ENCODE measurements at regions not wholly inside any gene's neighbourhood (a gene's known extent, or its start where the extent isn't known, plus 50 kb on each side); places are given as distances from the start of the nearest gene placed in this dataset.

DNA sequence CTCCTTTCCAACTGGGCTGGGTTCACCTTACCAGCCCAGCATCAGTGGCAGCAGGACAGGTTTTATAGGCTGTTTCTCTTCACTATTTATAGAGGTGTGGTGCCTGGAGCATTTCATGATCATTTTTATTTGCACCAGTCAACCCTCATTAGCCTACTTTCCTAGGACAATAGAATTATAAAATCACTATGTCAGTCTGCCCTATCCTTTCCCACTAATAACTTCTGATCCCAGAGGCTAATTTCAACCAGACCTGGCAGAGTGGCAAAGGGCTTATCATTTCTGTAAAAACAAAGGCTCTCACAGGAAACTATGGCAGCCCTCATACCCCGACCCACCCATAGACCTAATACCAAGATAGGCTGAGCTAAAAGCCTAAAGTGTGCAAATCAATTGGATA, 243.5 kb upstream of the TMEFF2 start:
- WGBS (ENCODE audit: insufficient coverage, insufficient replicate concordance, low lambda C conversion rate, missing lambda C conversion rate): 5% methylated on average over 1 of the region's 1 CpG
- no peak overlapping the region for H3K4me3 ChIP-seq
- H2AFZ ChIP-seq (ENCODE audit: control insufficient read depth, low read depth, low read length): no peak overlapping the region
- ChIA-PET CTCF (no interaction called here), RAD21 (ENCODE audit: unreplicated experiment) (no interaction called here), POLR2A (no interaction called here), SMC1A (ENCODE audit: uncharacterized antibody, unreplicated experiment) (no interaction called here)
- intact Hi-C loops (cut with micrococcal nuclease; ENCODE audit: unreplicated experiment): no loop called here
- H3K9me3 ChIP-seq (replicated peaks; ENCODE audit: control insufficient read depth, insufficient read depth, low read length): no peaks in the 10 kb centered on the region
- no peak overlapping the region for H3K9ac ChIP-seq (ENCODE audit: control insufficient read depth, insufficient read depth, low read length)
- no peak overlapping the region for H3K4me2 ChIP-seq (ENCODE audit: control insufficient read depth, insufficient read depth)
- ATAC-seq (no peak), DNase-seq (ENCODE audit: low read depth, low spot score) (no peak), FAIRE-seq (no peak)
- no peaks in the 10 kb centered on the region for H3K27me3 ChIP-seq (replicated peaks in 1 of 2; ENCODE audit: control insufficient read depth in 2 of 2, insufficient read depth in 2 of 2, low read length in 1 of 2)
- no peaks in the 10 kb centered on the region for H3K79me2 ChIP-seq (ENCODE audit: control insufficient read depth, insufficient read depth, low read length)
- in situ Hi-C loops (cut with MboI): no loop called here
- H3K4me1 ChIP-seq (ENCODE audit: control insufficient read depth, insufficient read depth, low read length): no peaks in the 10 kb centered on the region
- no TSS peak for BruUV-seq (replicated peaks)
- H3K36me3 ChIP-seq (ENCODE audit: control insufficient read depth in 2 of 2, insufficient read depth in 2 of 2, low read length in 1 of 2): no peaks in the 10 kb centered on the region
- H3K27ac ChIP-seq (ENCODE audit: control insufficient read depth, insufficient read depth): no peak overlapping the region
- H4K20me1 ChIP-seq (ENCODE audit: control insufficient read depth, insufficient read depth): no peaks in the 10 kb centered on the region
- TF ChIP-seq RELA (IDR thresholded peaks at IDR 0.05; ENCODE audit: borderline replicate concordance, partially characterized antibody) (no peak), STAT3 (IDR thresholded peaks at IDR 0.05; ENCODE audit: low read depth, low read length) (no peak), TCF7 (IDR thresholded peaks at IDR 0.05; ENCODE audit: borderline replicate concordance) (no peak), TBL1XR1 (IDR thresholded peaks at IDR 0.05; ENCODE audit: low read depth, low read length) (no peak), FOXM1 (IDR thresholded peaks at IDR 0.05; ENCODE audit: low read depth, low read length) (no peak), FOXK2 (IDR thresholded peaks at IDR 0.05) (no peak), NR2F1 (conservative IDR thresholded peaks at IDR 0.05) (no peak), RBBP5 (conservative IDR thresholded peaks at IDR 0.05) (no peak)
- TF ChIP-seq, protein P1, sequence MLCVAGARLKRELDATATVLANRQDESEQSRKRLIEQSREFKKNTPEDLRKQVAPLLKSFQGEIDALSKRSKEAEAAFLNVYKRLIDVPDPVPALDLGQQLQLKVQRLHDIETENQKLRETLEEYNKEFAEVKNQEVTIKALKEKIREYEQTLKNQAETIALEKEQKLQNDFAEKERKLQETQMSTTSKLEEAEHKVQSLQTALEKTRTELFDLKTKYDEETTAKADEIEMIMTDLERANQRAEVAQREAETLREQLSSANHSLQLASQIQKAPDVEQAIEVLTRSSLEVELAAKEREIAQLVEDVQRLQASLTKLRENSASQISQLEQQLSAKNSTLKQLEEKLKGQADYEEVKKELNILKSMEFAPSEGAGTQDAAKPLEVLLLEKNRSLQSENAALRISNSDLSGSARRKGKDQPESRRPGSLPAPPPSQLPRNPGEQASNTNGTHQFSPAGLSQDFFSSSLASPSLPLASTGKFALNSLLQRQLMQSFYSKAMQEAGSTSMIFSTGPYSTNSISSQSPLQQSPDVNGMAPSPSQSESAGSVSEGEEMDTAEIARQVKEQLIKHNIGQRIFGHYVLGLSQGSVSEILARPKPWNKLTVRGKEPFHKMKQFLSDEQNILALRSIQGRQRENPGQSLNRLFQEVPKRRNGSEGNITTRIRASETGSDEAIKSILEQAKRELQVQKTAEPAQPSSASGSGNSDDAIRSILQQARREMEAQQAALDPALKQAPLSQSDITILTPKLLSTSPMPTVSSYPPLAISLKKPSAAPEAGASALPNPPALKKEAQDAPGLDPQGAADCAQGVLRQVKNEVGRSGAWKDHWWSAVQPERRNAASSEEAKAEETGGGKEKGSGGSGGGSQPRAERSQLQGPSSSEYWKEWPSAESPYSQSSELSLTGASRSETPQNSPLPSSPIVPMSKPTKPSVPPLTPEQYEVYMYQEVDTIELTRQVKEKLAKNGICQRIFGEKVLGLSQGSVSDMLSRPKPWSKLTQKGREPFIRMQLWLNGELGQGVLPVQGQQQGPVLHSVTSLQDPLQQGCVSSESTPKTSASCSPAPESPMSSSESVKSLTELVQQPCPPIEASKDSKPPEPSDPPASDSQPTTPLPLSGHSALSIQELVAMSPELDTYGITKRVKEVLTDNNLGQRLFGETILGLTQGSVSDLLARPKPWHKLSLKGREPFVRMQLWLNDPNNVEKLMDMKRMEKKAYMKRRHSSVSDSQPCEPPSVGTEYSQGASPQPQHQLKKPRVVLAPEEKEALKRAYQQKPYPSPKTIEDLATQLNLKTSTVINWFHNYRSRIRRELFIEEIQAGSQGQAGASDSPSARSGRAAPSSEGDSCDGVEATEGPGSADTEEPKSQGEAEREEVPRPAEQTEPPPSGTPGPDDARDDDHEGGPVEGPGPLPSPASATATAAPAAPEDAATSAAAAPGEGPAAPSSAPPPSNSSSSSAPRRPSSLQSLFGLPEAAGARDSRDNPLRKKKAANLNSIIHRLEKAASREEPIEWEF (IDR thresholded peaks at IDR 0.05; ENCODE audit: insufficient replicate concordance, low read depth, low read length): no peak
- TF ChIP-seq, protein P2, sequence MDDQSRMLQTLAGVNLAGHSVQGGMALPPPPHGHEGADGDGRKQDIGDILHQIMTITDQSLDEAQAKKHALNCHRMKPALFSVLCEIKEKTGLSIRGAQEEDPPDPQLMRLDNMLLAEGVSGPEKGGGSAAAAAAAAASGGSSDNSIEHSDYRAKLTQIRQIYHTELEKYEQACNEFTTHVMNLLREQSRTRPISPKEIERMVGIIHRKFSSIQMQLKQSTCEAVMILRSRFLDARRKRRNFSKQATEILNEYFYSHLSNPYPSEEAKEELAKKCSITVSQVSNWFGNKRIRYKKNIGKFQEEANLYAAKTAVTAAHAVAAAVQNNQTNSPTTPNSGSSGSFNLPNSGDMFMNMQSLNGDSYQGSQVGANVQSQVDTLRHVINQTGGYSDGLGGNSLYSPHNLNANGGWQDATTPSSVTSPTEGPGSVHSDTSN (IDR thresholded peaks at IDR 0.05; ENCODE audit: insufficient replicate concordance, low read depth, low read length): no peak
- TF ChIP-seq, protein P3, sequence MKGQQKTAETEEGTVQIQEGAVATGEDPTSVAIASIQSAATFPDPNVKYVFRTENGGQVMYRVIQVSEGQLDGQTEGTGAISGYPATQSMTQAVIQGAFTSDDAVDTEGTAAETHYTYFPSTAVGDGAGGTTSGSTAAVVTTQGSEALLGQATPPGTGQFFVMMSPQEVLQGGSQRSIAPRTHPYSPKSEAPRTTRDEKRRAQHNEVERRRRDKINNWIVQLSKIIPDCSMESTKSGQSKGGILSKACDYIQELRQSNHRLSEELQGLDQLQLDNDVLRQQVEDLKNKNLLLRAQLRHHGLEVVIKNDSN (IDR thresholded peaks at IDR 0.05; ENCODE audit: borderline replicate concordance, extremely low read length, insufficient read depth, low read depth, low read length): no peak

All from GM12878 (cell line).